ENCODE measurements at regions not wholly inside any gene's neighbourhood (a gene's known extent, or its start where the extent isn't known, plus 50 kb on each side); places are given as distances from the start of the nearest gene placed in this dataset.

- intact Hi-C loops (cut with micrococcal nuclease) = no loop called here
- DNase-seq (ENCODE audit: low spot score) = no peak
- Mint-ChIP-seq H3K4me1 (ENCODE audit: low read depth) (no peaks in the 10 kb centered on the region), H3K27ac (no peak overlapping the region), H3K4me3 (ENCODE audit: low read depth) (no peak overlapping the region), H3K9me3 (no peaks in the 10 kb centered on the region), H3K36me3 (ENCODE audit: low read depth) (no peaks in the 10 kb centered on the region), H3K27me3 (ENCODE audit: low read depth) (peaks cover 18% of the 10 kb centered on the region)
Measured at GRCh38 chr2:9156483-9156882, 50.1 kb upstream of the ASAP2 start.

GRCh38 chr2:9154061-9154460, 52.6 kb upstream of the ASAP2 start:
- intact Hi-C loops (cut with micrococcal nuclease) = no loop called here
- no peak for DNase-seq (ENCODE audit: low spot score)
- no peaks in the 10 kb centered on the region for H3K9me3 Mint-ChIP-seq
- no peak overlapping the region for H3K4me3 Mint-ChIP-seq (ENCODE audit: low read depth)
- no peak overlapping the region for H3K27ac Mint-ChIP-seq
- peaks cover 18% of the 10 kb centered on the region for H3K27me3 Mint-ChIP-seq (ENCODE audit: low read depth)
- H3K4me1 Mint-ChIP-seq (ENCODE audit: low read depth) = no peaks in the 10 kb centered on the region
- no peaks in the 10 kb centered on the region for H3K36me3 Mint-ChIP-seq (ENCODE audit: low read depth)

GRCh38 chr2:9153643-9153980, 53.0 kb upstream of the ASAP2 start:
- H3K36me3 Mint-ChIP-seq (ENCODE audit: low read depth) = no peaks in the 10 kb centered on the region
- no peak overlapping the region for H3K4me3 Mint-ChIP-seq (ENCODE audit: low read depth)
- no peaks in the 10 kb centered on the region for H3K9me3 Mint-ChIP-seq
- DNase-seq (ENCODE audit: low spot score) = no peak
- intact Hi-C loops (cut with micrococcal nuclease) = no loop called here
- H3K4me1 Mint-ChIP-seq (ENCODE audit: low read depth) = no peaks in the 10 kb centered on the region
- H3K27ac Mint-ChIP-seq = no peak overlapping the region
- peaks cover 18% of the 10 kb centered on the region for H3K27me3 Mint-ChIP-seq (ENCODE audit: low read depth)

GRCh38 chr2:9152975-9153642, 53.5 kb upstream of the ASAP2 start:
- Mint-ChIP-seq H3K4me3 (ENCODE audit: low read depth) (no peak overlapping the region), H3K36me3 (ENCODE audit: low read depth) (no peaks in the 10 kb centered on the region), H3K27ac (no peak overlapping the region), H3K9me3 (no peaks in the 10 kb centered on the region), H3K27me3 (ENCODE audit: low read depth) (peaks cover 19% of the 10 kb centered on the region), H3K4me1 (ENCODE audit: low read depth) (no peaks in the 10 kb centered on the region)
- DNase-seq (ENCODE audit: low spot score) = no peak
- intact Hi-C loops (cut with micrococcal nuclease) = no loop called here

GRCh38 chr2:9150906-9151305, 55.7 kb upstream of the ASAP2 start:
- Mint-ChIP-seq H3K4me3 (ENCODE audit: low read depth) (no peak overlapping the region), H3K4me1 (ENCODE audit: low read depth) (no peaks in the 10 kb centered on the region), H3K36me3 (ENCODE audit: low read depth) (no peaks in the 10 kb centered on the region), H3K27ac (no peak overlapping the region), H3K27me3 (ENCODE audit: low read depth) (peaks cover 20% of the 10 kb centered on the region), H3K9me3 (no peaks in the 10 kb centered on the region)
- DNase-seq (ENCODE audit: low spot score) = no peak
- intact Hi-C loops (cut with micrococcal nuclease) = no loop called here

GRCh38 chr2:9150568-9150900, 56.1 kb upstream of the ASAP2 start:
- H3K36me3 Mint-ChIP-seq (ENCODE audit: low read depth) = no peaks in the 10 kb centered on the region
- H3K4me1 Mint-ChIP-seq (ENCODE audit: low read depth) = no peaks in the 10 kb centered on the region
- no peak for DNase-seq (ENCODE audit: low spot score)
- H3K27ac Mint-ChIP-seq = no peak overlapping the region
- intact Hi-C loops (cut with micrococcal nuclease) = no loop called here
- no peaks in the 10 kb centered on the region for H3K9me3 Mint-ChIP-seq
- H3K27me3 Mint-ChIP-seq (ENCODE audit: low read depth) = peaks cover 20% of the 10 kb centered on the region
- no peak overlapping the region for H3K4me3 Mint-ChIP-seq (ENCODE audit: low read depth)

- intact Hi-C loops (cut with micrococcal nuclease) = loop anchor here (10.0 kb wide), 1 partner anchor 275 kb away; the partner anchor contains the start of genes CPSF3 and ITGB1BP1
- Mint-ChIP-seq H3K4me1 (ENCODE audit: low read depth) (no peaks in the 10 kb centered on the region), H3K27me3 (ENCODE audit: low read depth) (peaks cover 23% of the 10 kb centered on the region), H3K4me3 (ENCODE audit: low read depth) (no peak overlapping the region), H3K27ac (no peak overlapping the region), H3K9me3 (no peaks in the 10 kb centered on the region), H3K36me3 (ENCODE audit: low read depth) (no peaks in the 10 kb centered on the region)
- no peak for DNase-seq (ENCODE audit: low spot score)
Measured at GRCh38 chr2:9149726-9150567, 56.7 kb upstream of the ASAP2 start.

GRCh38 chr2:9149388-9149660, 57.3 kb upstream of the ASAP2 start:
- H3K27ac Mint-ChIP-seq = no peak overlapping the region
- intact Hi-C loops (cut with micrococcal nuclease) = loop anchor here (10.0 kb wide), 1 partner anchor 275 kb away; the partner anchor contains the start of genes CPSF3 and ITGB1BP1

GRCh38 chr2:9146646-9147045, 60.0 kb upstream of the ASAP2 start:
- Mint-ChIP-seq H3K27me3 (ENCODE audit: low read depth) (peaks cover 15% of the 10 kb centered on the region), H3K9me3 (no peaks in the 10 kb centered on the region), H3K36me3 (ENCODE audit: low read depth) (no peaks in the 10 kb centered on the region), H3K4me3 (ENCODE audit: low read depth) (no peak overlapping the region), H3K4me1 (ENCODE audit: low read depth) (no peaks in the 10 kb centered on the region), H3K27ac (no peak overlapping the region)
- intact Hi-C loops (cut with micrococcal nuclease) = loop anchor here (10.0 kb wide), 1 partner anchor 278 kb away; the partner anchor contains the start of genes CPSF3 and ITGB1BP1
- DNase-seq (ENCODE audit: low spot score) = no peak

More at GRCh38 chr2:9149388-9149660, 57.3 kb upstream of the ASAP2 start:
- H3K36me3 Mint-ChIP-seq (ENCODE audit: low read depth) = no peaks in the 10 kb centered on the region
- no peaks in the 10 kb centered on the region for H3K9me3 Mint-ChIP-seq
- DNase-seq (ENCODE audit: low spot score) = no peak
- peaks cover 25% of the 10 kb centered on the region for H3K27me3 Mint-ChIP-seq (ENCODE audit: low read depth)
- H3K4me3 Mint-ChIP-seq (ENCODE audit: low read depth) = no peak overlapping the region
- no peaks in the 10 kb centered on the region for H3K4me1 Mint-ChIP-seq (ENCODE audit: low read depth)

- Mint-ChIP-seq H3K4me1 (ENCODE audit: low read depth) (no peaks in the 10 kb centered on the region), H3K27ac (no peak overlapping the region), H3K4me3 (ENCODE audit: low read depth) (no peak overlapping the region), H3K36me3 (ENCODE audit: low read depth) (no peaks in the 10 kb centered on the region), H3K27me3 (ENCODE audit: low read depth) (peaks cover 15% of the 10 kb centered on the region), H3K9me3 (no peaks in the 10 kb centered on the region)
- DNase-seq (ENCODE audit: low spot score) = no peak
- intact Hi-C loops (cut with micrococcal nuclease) = loop anchor here (10.0 kb wide), 1 partner anchor 279 kb away; the partner anchor contains the start of genes CPSF3 and ITGB1BP1
Measured at GRCh38 chr2:9145752-9146430, 60.7 kb upstream of the ASAP2 start.

- H3K27ac Mint-ChIP-seq = no peak overlapping the region
- H3K27me3 Mint-ChIP-seq (ENCODE audit: low read depth) = peaks cover 17% of the 10 kb centered on the region
- no peak for DNase-seq (ENCODE audit: low spot score)
- no peaks in the 10 kb centered on the region for H3K36me3 Mint-ChIP-seq (ENCODE audit: low read depth)
- intact Hi-C loops (cut with micrococcal nuclease) = loop anchor here (10.0 kb wide), 1 partner anchor 280 kb away; the partner anchor contains the start of genes CPSF3 and ITGB1BP1
- no peaks in the 10 kb centered on the region for H3K9me3 Mint-ChIP-seq
- no peak overlapping the region for H3K4me3 Mint-ChIP-seq (ENCODE audit: low read depth)
- no peaks in the 10 kb centered on the region for H3K4me1 Mint-ChIP-seq (ENCODE audit: low read depth)
Measured at GRCh38 chr2:9145109-9145751, 61.4 kb upstream of the ASAP2 start.

- peaks cover 21% of the 10 kb centered on the region for H3K27me3 Mint-ChIP-seq (ENCODE audit: low read depth)
- intact Hi-C loops (cut with micrococcal nuclease) = loop anchor here (10.0 kb wide), 1 partner anchor 280 kb away; the partner anchor contains the start of genes CPSF3 and ITGB1BP1
- H3K4me3 Mint-ChIP-seq (ENCODE audit: low read depth) = no peak overlapping the region
- no peaks in the 10 kb centered on the region for H3K9me3 Mint-ChIP-seq
- DNase-seq (ENCODE audit: low spot score) = no peak
- no peaks in the 10 kb centered on the region for H3K36me3 Mint-ChIP-seq (ENCODE audit: low read depth)
- H3K27ac Mint-ChIP-seq = no peak overlapping the region
- peaks cover 1% of the 10 kb centered on the region for H3K4me1 Mint-ChIP-seq (ENCODE audit: low read depth)
Measured at GRCh38 chr2:9144617-9145016, 62.0 kb upstream of the ASAP2 start.

Data from activated T-helper 2 cell treated with anti-CD3 and anti-CD28 coated beads, Interferon-gamma antibody, Interleukin-2, Interleukin-4, amounts not matched to agents 10 μg/mL and 5 μg/mL and 100 μg/mL, durations not matched to agents 14 hours and 24 hours and 36 hours (primary cell).